Neutrophil (primary cell): ENCODE measurements at regions not wholly inside any gene's neighbourhood (a gene's known extent, or its start where the extent isn't known, plus 50 kb on each side); places are given as distances from the start of the nearest gene placed in this dataset.

Source experiments
- H3K27ac ChIP-seq: fragments of 200-600 bp; sonication (generic); 2 replicates; pipeline ENCODE4 v1.5.1; 2016; ENCODE audit warnings: mild to moderate bottlenecking, moderate library complexity
- H3K27me3 ChIP-seq: fragments of 200-600 bp; sonication (generic); 2 replicates; pipeline ENCODE4 v1.6.0; 2016; ENCODE audit warnings: mild to moderate bottlenecking
- H3K36me3 ChIP-seq: fragments of 200-600 bp; sonication (generic); 2 replicates; pipeline ENCODE4 v1.5.1; 2017
- H3K4me1 ChIP-seq, 2 experiments: fragments of 200-600 bp in 1 of 2; sonication (generic) in 1 of 2; 1 replicate in 1 of 2; 2 replicates in 1 of 2; pipeline versions ENCODE4 v1.5.1 to v1.6.1; 2013 to 2016; ENCODE audit warnings: low read depth in 1 of 2, low read length in 1 of 2, mild to moderate bottlenecking in 1 of 2, moderate library complexity in 1 of 2; ENCODE audit not compliant: control insufficient read depth in 1 of 2, insufficient read depth in 1 of 2
- H3K4me3 ChIP-seq, 2 experiments: fragments of 200-600 bp in 1 of 2; sonication (generic) in 1 of 2; 1 replicate in 1 of 2; 2 replicates in 1 of 2; pipeline ENCODE4 v1.5.1; 2013 to 2016; ENCODE audit warnings: low read depth in 1 of 2, low read length in 1 of 2, mild to moderate bottlenecking in 1 of 2, moderate library complexity in 1 of 2
- H3K9me3 ChIP-seq: fragments of 200-600 bp; sonication (generic); 2 replicates; pipeline ENCODE4 v1.5.1; 2016
- TF ChIP-seq, protein P1 (sequence below): fragments of 200-600 bp; sonication (generic); IDR thresholded peaks from 2 replicates; pipeline ENCODE4 v1.5.1; 2016; ENCODE audit warnings: antibody characterized with exemption

DNA sequence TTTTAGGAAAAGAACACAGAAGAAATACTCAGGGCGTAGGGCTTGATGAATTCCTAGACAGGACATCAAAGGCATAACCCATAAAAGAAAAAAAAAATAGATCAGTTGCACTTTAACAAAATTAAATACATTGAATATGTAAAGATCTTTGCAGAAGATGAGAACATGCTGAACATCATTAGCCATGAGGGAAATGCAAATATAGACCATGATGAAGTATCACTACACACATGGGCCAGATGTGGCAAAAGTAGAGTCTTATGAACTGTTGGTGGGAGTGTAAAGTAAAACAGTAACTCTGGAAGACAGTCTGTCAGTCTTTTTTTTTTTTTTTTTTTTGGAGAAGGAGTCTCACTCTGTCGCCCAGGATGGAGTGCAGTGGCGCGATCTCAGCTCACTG, 246.7 kb upstream of the HSFY2 start:
- no peaks in the 10 kb centered on the region for H3K27me3 ChIP-seq
- H3K36me3 ChIP-seq: no peaks in the 10 kb centered on the region
- TF ChIP-seq, protein P1, sequence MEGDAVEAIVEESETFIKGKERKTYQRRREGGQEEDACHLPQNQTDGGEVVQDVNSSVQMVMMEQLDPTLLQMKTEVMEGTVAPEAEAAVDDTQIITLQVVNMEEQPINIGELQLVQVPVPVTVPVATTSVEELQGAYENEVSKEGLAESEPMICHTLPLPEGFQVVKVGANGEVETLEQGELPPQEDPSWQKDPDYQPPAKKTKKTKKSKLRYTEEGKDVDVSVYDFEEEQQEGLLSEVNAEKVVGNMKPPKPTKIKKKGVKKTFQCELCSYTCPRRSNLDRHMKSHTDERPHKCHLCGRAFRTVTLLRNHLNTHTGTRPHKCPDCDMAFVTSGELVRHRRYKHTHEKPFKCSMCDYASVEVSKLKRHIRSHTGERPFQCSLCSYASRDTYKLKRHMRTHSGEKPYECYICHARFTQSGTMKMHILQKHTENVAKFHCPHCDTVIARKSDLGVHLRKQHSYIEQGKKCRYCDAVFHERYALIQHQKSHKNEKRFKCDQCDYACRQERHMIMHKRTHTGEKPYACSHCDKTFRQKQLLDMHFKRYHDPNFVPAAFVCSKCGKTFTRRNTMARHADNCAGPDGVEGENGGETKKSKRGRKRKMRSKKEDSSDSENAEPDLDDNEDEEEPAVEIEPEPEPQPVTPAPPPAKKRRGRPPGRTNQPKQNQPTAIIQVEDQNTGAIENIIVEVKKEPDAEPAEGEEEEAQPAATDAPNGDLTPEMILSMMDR: no peak
- H3K9me3 ChIP-seq: no peaks in the 10 kb centered on the region
- H3K27ac ChIP-seq: no peak overlapping the region
- H3K4me3 ChIP-seq: no peak overlapping the region
- peaks cover 0 to 3% of the 10 kb centered on the region in 2 experiments for H3K4me1 ChIP-seq

DNA sequence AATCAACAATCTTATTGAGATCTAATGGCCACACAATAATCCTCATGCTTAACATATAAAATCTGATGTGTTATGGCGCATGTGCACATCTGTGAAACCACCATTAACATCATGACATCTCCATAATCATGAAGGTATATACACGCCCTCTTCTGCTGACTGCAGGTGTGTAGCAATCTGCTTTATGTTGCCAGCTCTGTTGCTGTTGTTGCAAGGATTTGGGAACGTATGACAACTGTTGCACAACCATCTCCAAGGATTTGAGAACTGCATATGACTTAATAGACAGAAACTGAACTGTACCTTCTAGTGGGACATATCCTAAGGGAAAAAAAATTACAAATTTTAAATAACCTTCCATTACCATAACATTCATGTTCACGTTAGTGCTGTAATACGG, 243.5 kb upstream of the HSFY2 start:
- H3K27me3 ChIP-seq: no peaks in the 10 kb centered on the region
- no peak overlapping the region for H3K27ac ChIP-seq
- H3K9me3 ChIP-seq: no peaks in the 10 kb centered on the region
- H3K4me3 ChIP-seq: no peak overlapping the region
- H3K36me3 ChIP-seq: no peaks in the 10 kb centered on the region
- TF ChIP-seq, protein P1: no peak
- peaks cover 0 to 3% of the 10 kb centered on the region in 2 experiments for H3K4me1 ChIP-seq

DNA sequence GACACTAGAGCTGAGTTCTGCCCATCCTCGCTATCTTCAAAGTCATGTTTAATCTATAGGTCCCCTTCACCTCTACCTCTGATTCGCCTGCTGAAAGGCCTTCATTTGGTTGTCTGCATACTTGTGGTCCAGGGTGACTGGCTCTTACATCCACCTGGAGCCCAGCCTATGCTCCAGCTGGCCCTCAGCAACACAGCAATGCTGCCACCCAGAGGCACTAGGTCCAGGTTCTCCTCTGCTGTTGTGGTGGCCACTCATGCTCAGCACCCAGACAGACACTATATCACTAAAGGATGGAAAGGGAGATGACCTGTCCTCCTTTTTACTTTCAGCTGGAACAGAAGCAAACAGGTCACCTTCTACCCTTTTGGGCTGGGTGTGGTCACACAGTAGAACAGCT, 242.3 kb upstream of the HSFY2 start:
- H3K27me3 ChIP-seq: no peaks in the 10 kb centered on the region
- no peak overlapping the region for H3K4me3 ChIP-seq
- H3K9me3 ChIP-seq: no peaks in the 10 kb centered on the region
- TF ChIP-seq, protein P1: no peak
- peaks cover 0 to 3% of the 10 kb centered on the region in 2 experiments for H3K4me1 ChIP-seq
- H3K27ac ChIP-seq: no peak overlapping the region
- no peaks in the 10 kb centered on the region for H3K36me3 ChIP-seq

DNA sequence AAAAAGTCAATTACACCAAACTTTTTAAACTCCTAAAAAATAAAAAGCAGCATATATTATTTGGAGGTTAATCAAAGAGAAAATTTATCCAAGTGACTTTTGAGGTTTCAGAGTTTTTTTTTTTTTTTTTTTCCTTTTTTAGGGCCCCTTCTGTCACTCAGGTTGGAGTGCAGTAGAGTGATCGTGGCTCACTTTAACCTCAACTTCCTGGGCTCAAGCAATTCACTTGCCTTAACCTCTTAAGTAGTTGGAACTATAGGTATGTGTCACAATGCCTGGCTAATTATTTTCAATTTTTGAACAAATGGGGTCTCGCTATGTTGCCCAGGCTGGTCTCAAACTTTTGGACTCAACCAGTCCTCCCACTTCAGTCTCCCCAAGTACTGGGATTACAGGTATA, 241.7 kb upstream of the HSFY2 start:
- Histone ChIP-seq H3K36me3 (no peaks in the 10 kb centered on the region), H3K27ac (no peak overlapping the region), H3K4me3 (no peak overlapping the region), H3K27me3 (no peaks in the 10 kb centered on the region), H3K9me3 (no peaks in the 10 kb centered on the region), H3K4me1 (peaks cover 0 to 3% of the 10 kb centered on the region in 2 experiments)
- TF ChIP-seq, protein P1: no peak

DNA sequence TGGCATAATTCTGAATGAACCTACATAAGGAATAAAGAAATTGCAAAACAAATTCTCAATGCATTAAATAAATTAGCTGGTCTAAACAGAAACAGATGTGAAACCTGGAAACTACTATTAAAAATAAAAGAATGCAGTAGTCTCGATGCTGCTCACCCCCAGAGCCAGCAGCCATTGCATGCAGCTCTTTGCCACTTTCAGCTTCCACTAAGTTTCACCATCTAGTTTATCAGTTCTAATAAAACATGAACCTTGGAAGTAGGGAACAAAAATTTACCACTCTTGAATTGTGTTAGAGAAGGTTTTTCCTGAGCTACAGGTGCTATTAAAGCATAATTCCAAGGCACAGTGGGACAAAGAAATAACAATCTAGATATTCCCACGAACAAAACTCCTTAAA, 239.4 kb upstream of the HSFY2 start:
- Histone ChIP-seq H3K27ac (no peak overlapping the region), H3K36me3 (no peaks in the 10 kb centered on the region), H3K27me3 (no peaks in the 10 kb centered on the region), H3K4me3 (no peak overlapping the region), H3K9me3 (no peaks in the 10 kb centered on the region), H3K4me1 (peaks cover 0 to 3% of the 10 kb centered on the region in 2 experiments)
- TF ChIP-seq, protein P1: no peak

DNA sequence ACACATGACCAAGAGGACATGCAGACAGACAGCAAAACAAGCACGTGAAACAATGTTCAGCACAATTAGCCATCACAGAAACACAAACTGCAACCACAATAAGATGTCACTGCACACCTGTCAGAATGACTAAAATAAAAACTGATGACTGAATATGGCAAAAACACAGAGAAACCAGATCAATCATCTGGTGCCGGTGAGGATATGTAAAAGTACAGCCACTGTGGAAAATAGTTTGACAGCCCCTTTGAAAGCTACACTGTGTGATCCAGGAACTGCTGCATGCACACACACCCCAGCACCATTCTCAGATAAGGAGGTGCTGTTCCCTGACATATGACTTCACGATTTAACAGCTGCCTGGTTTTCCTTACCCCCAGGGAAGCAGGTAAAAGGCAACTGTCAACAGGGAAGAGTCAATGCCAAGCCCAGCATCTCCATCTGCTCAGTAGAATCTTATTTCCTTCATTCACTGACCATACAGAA, 238.1 kb upstream of the HSFY2 start:
- H3K4me1 ChIP-seq: no peaks in the 10 kb centered on the region
- no peaks in the 10 kb centered on the region for H3K36me3 ChIP-seq
- no peak overlapping the region for H3K4me3 ChIP-seq
- TF ChIP-seq, protein P1: no peak
- no peaks in the 10 kb centered on the region for H3K9me3 ChIP-seq
- H3K27ac ChIP-seq: no peak overlapping the region
- H3K27me3 ChIP-seq: no peaks in the 10 kb centered on the region
